AG09319 (cell line): ENCODE measurements at regions not wholly inside any gene's neighbourhood (a gene's known extent, or its start where the extent isn't known, plus 50 kb on each side); places are given as distances from the start of the nearest gene placed in this dataset.
"Not testable (repeated sequence)": the region's sequence is repeated elsewhere in the genome, so short reads cannot be mapped to it uniquely, and the experiment has no call there.

Source experiments
- DNase-seq: peaks from one replicate; pipeline ENCODE4 v3.0.0-alpha.2; 2010; ENCODE audit warnings: low read depth; ENCODE audit errors: extremely low read depth
- TF ChIP-seq, protein P1 (sequence below): IDR thresholded peaks from 2 replicates; pipeline ENCODE4 v1.5.1; 2011; ENCODE audit warnings: low read depth, mild to moderate bottlenecking, inconsistent platforms, low read length, moderate library complexity

DNA sequence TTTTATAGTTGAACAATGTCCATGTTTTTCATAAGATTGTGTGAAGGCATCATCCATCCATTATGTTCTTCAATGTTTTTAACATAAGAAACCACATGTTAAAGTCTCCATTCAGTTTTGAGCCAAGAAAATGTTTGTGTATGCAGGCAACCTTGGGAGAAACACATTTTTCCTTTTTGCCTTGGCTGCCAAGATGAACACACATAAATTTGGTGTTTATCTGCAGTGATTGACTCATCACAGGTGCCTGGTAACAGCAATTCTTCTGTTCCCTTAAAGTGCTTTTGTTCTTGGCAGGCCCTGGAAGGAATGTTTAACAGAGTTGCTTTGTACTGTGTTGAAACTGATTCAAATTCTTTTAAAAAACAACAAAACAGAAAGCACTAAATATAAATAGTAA is 709.9 kb upstream of the ADGRL4 start:
- no peak for DNase-seq
- TF ChIP-seq, protein P1, sequence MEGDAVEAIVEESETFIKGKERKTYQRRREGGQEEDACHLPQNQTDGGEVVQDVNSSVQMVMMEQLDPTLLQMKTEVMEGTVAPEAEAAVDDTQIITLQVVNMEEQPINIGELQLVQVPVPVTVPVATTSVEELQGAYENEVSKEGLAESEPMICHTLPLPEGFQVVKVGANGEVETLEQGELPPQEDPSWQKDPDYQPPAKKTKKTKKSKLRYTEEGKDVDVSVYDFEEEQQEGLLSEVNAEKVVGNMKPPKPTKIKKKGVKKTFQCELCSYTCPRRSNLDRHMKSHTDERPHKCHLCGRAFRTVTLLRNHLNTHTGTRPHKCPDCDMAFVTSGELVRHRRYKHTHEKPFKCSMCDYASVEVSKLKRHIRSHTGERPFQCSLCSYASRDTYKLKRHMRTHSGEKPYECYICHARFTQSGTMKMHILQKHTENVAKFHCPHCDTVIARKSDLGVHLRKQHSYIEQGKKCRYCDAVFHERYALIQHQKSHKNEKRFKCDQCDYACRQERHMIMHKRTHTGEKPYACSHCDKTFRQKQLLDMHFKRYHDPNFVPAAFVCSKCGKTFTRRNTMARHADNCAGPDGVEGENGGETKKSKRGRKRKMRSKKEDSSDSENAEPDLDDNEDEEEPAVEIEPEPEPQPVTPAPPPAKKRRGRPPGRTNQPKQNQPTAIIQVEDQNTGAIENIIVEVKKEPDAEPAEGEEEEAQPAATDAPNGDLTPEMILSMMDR = no peak

DNA sequence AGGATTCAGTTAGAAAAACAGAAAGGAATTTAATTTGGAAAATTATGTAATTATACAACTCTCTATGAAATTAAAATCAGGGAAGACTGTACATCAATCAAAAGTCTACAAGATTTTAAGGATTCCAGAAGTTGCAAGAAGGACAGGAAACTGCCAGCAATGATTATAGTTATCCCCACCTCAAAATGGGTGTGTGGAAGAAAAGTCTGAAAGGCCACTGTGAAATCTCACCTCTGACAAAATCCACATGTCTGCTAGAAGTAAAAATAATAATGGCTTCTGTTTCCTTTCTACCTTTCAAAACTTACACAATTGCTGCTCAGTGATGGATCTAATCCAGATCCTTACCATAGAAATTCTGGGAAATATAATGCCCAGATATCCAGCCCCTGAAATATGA is 708.1 kb upstream of the ADGRL4 start:
- no peak for DNase-seq
- TF ChIP-seq, protein P1 = no peak

DNA sequence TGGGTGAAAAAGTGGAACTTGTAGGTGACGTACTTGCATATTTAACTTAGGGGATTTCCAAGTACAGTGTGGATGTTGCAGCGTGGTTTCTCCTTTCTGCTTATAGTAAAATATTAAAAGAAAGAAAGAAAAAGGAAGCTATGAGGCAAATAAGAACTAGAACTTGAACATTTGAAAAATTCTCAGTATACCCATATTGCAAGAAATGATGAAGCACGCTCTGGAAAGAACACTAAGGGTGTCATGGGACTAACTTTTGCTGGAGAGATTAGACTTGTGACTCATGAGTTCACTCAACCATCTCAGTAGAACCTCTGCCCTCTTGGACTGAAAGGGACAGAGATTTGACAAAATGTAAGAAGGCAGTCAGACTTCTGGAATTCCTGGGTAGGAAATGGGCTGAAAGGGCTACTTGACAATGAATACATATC is 704.5 kb upstream of the ADGRL4 start:
- DNase-seq = no peak
- TF ChIP-seq, protein P1 = no peak

DNA sequence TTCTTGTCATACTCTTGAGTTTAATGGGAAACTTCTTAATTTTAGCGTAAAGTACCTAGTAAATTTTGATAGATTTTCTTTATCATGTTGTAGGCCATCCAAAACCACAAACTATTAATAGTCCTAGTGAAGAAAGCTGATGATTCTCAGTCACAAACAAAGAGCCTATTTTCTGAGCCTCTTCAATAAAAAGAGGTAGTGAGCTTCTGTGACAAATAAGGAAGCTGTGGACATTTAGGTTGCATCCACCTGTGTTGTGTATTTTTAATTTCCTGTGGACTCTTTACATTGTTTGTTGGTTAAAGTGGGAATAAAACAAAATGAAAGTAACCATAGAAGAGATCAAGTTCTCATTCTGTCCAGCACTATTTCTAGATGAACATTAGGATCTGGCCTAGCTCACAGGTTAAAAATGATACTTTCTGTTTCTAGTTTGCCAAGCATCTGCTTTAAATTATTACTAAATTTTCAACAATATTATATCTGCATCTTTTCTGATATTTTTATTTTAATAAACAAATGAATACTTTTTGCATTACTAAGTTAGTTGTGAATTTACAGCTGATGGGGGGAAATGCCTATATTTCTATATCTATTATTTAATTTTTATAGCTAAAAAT is 702.2 kb upstream of the ADGRL4 start:
- DNase-seq = no peak
- TF ChIP-seq, protein P1 = no peak

DNA sequence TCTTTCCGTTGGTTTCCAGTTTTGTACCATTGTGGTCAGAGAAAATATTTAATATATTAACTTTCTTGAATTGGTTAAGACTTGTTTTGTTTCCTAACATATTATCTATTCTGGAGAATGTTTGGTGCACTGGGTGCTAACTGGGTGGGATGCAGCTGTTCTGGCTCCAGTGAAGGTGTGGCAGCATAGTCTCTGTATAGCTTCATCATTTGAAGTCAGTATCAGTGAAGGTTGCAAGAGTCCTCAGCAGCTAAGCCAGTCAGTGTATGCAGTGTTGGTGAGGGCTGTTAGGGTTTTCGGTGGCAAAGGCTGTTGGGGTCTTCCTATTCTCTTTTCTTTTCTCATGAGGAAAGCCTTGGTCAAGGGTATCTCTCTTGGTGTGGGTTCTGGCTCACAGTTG is 698.7 kb upstream of the ADGRL4 start:
- TF ChIP-seq, protein P1 = no peak
- no peak for DNase-seq

DNA sequence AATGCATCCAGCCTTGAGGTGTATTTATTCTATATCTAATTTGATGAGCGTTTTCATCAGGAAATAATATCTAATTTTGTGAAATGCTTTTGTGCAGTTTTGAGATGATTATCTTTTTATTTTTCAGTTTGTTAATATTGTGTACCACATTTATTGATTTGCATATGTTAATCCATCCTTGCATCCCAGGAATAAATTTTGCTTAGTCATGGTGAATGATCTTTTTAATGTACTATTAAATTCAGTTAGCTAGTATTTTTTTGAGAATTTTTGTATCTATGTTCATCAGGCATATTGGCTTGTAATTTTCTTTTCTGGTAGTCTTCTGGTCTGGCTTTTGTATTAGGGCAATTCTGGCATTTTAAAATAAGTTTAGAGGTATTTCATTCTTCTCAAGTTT is 697.5 kb upstream of the ADGRL4 start:
- TF ChIP-seq, protein P1 = no peak
- no peak for DNase-seq

DNA sequence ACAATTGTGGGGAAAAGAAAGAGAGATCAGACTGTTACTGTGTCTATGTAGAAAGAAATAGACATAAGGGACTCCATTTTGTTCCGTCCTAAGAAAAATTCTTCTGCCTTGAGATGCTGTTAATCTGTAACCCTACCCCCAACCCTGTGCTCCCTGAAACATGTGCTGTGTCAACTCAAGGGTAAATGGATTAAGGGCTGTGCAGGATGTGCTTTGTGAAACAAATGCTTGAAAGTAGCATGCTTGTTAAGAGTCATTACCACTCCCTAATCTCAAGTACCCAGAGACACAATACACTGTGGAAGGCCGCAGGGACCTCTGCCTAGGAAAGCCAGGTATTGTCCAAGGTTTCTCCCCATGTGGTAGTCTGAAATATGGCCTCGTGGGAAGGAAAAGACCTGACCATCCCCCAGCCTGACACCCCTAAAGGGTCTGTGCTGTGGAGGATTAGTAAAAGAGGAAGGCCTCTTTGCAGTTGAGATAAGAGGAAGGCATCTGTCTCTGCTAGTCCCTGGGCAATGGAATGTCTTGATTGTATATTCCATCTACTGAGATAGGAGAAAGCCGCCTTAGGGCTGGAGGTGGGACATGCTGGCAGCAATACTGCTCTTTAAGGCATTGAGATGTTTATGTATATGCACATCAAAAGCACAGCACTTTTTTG is 695.9 kb upstream of the ADGRL4 start:
- not testable (repeated sequence) for DNase-seq

DNA sequence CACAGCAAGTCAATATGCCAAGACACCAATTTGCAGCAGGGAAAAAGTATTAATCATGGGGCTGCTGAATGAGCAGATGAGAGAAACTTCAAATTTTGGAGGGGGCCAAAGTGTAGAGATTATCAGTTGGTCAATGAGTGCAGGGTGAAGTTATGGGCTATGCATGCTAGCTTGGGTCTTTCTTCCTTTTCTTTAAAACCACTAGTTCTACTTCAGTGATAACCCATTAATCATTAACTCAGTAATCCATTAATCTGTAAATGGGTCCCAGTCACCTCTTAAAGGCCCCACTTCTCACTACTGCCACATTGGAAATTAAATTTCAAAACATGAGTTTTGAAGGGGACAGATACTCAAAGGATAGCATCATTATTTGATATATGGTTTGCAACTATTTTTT is 688.6 kb upstream of the ADGRL4 start:
- DNase-seq = no peak
- TF ChIP-seq, protein P1 = no peak
